GM12873 (cell line): ENCODE measurements at regions not wholly inside any gene's neighbourhood (a gene's known extent, or its start where the extent isn't known, plus 50 kb on each side); places are given as distances from the start of the nearest gene placed in this dataset.

ENCODE experiments used
- TF ChIP-seq, protein P1 (sequence below): IDR thresholded peaks from 2 replicates; pipeline ENCODE4 v1.5.1; 2012; ENCODE audit warnings: low read depth, mild to moderate bottlenecking, moderate library complexity, low read length, control low read depth; ENCODE audit not compliant: insufficient read depth; ENCODE audit errors: missing control alignments

- TF ChIP-seq, protein P1, sequence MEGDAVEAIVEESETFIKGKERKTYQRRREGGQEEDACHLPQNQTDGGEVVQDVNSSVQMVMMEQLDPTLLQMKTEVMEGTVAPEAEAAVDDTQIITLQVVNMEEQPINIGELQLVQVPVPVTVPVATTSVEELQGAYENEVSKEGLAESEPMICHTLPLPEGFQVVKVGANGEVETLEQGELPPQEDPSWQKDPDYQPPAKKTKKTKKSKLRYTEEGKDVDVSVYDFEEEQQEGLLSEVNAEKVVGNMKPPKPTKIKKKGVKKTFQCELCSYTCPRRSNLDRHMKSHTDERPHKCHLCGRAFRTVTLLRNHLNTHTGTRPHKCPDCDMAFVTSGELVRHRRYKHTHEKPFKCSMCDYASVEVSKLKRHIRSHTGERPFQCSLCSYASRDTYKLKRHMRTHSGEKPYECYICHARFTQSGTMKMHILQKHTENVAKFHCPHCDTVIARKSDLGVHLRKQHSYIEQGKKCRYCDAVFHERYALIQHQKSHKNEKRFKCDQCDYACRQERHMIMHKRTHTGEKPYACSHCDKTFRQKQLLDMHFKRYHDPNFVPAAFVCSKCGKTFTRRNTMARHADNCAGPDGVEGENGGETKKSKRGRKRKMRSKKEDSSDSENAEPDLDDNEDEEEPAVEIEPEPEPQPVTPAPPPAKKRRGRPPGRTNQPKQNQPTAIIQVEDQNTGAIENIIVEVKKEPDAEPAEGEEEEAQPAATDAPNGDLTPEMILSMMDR, result no peak
These were observed 642.9 kb downstream of the STPG2 start for GRCh38 chr4:97500423-97500822.

DNA sequence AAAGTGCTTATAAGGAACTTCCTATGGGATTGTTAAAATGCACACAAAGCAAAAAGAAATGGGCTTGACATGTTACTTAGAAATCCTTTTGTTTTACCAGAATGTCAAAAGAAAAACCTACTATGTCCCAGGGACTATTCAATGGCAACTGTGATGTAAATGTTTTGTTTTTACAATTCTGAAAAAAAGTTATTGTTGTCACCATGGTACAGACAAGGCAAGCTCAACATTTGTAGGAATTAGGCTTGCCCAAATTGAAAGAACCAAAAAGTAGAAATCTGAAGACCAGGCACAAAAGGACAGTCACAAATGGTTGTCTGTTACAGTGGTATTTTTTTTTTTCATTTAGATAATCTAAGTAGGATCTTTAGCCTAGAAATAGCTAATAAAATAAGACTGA is 638.6 kb downstream of the STPG2 start:
- TF ChIP-seq, protein P1, result no peak

DNA sequence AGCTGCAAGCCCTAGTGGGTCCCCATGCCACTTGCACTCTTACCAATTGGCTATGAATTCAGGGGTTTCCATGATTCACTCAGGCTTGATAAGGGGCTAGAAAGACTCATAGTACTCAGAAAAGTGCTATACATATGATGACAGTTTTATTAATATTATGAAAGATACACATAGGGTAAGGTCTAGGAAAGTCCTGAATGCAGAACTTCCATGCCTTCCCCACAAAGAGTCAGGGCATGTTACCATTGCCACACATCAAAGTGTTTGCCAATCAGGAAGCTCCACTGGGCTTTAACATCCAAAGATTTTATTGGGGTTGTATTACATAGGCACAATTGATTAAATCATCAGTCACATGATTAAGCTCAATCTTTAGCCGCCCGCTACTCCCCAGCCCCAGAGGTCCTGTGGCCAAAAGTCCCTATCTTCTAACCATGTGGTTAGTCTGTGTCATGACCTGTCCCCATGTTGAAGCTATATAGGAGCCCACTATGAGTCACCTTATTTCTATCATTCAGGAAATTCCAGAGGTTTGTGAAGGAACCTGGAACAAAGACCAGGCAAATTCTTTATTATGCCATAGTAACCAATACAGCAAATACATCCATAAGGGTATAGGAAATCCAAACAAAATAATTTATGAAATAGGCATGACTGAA is 635.6 kb downstream of the STPG2 start:
- TF ChIP-seq, protein P1, result no peak
